ENCODE measurements at regions not wholly inside any gene's neighbourhood (a gene's known extent, or its start where the extent isn't known, plus 50 kb on each side); places are given as distances from the start of the nearest gene placed in this dataset.
"Not testable (repeated sequence)": the region's sequence is repeated elsewhere in the genome, so short reads cannot be mapped to it uniquely, and the experiment has no call there.

DNA sequence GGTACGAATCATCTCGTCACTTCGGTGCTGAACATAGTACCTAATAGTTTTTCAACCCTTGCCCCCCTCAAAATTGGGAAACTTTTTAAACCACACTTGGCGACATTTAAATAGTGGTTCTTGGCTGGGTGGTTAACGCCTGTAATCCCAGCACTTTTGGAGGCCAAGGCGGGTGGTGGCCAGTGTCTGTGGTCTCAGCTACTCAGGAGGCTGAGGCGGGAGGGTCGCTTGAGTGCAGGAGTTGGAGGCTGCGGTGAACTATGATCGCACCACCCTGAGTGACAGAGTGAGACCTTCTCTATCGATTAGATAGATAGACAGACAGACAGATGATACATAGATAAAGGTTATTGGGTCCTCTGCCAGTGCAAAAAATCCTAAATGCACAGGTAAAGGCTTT lies 55.5 kb upstream of the RASAL2 start:
- WGBS, 2 donors: 87% methylated on average over 11 of the region's 11 CpGs
- H3K4me3 ChIP-seq: peak overlapping the region in 9 of 10 donors; percentile 52 to 93 (median 77)
- ATAC-seq: no peak

DNA sequence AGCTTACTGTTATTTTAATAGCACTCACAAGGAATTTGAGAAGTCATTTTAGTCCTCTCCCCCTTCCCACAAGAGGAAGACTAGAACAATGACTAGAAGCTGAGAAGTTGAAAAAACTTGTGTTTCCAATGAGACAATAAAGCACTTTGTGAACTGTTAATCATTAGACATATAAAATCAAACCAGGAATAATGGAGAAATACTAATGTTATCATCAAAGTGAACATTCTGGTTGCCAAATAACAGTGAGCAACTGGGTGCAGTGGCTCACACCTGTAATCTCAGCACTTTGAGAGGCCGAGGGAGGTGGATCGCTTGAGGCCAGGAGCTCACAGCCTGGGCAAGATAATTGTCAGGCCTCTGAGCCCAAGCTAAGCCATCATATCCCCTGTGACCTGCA lies 54.0 kb upstream of the RASAL2 start:
- Histone ChIP-seq H3K4me1 (peaks cover 0 to 30% (median 11%) of the 10 kb centered on the region in 9 donors), H3K9me3 (peaks cover 0 to 14% (median 0%) of the 10 kb centered on the region in 11 donors), H3K36me3 (no peaks in the 10 kb centered on the region), H3K27ac (peak overlapping the region in 2 of 10 donors; percentile 21 to 33), H3K27me3 (no peaks in the 10 kb centered on the region), H3K4me3 (no peak overlapping the region)
- TF ChIP-seq, protein P1, sequence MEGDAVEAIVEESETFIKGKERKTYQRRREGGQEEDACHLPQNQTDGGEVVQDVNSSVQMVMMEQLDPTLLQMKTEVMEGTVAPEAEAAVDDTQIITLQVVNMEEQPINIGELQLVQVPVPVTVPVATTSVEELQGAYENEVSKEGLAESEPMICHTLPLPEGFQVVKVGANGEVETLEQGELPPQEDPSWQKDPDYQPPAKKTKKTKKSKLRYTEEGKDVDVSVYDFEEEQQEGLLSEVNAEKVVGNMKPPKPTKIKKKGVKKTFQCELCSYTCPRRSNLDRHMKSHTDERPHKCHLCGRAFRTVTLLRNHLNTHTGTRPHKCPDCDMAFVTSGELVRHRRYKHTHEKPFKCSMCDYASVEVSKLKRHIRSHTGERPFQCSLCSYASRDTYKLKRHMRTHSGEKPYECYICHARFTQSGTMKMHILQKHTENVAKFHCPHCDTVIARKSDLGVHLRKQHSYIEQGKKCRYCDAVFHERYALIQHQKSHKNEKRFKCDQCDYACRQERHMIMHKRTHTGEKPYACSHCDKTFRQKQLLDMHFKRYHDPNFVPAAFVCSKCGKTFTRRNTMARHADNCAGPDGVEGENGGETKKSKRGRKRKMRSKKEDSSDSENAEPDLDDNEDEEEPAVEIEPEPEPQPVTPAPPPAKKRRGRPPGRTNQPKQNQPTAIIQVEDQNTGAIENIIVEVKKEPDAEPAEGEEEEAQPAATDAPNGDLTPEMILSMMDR (IDR thresholded peaks at IDR 0.05): no peak
- intact Hi-C loops (cut with DNase I): loop anchor here in 8 of 10 donors (2.0 to 10.0 kb wide), 9 partner anchors 13 to 257 kb away; partner anchors contain the start of gene RASAL2 (in 4 of the 8)
- 93 to 98% methylated on average over 2 of the region's 2 CpGs for WGBS, 2 donors
- no peak for DNase-seq
- ATAC-seq: no peak

More for the DNA sequence above, 55.5 kb upstream of the RASAL2 start:
- TF ChIP-seq, protein P1 (IDR thresholded peaks at IDR 0.05): no peak
- Histone ChIP-seq H3K4me1 (peaks cover 0 to 36% (median 19%) of the 10 kb centered on the region in 9 donors), H3K36me3 (peaks cover 0 to 4% (median 0%) of the 10 kb centered on the region in 9 donors), H3K27ac (peak overlapping the region; percentile 35 to 93 (median 88)), H3K9me3 (peaks cover 0 to under 1% (median 0%) of the 10 kb centered on the region in 11 donors), H3K27me3 (no peaks in the 10 kb centered on the region)
- no peak for DNase-seq
- intact Hi-C loops (cut with DNase I): loop anchor here in 8 of 10 donors (2.0 to 10.0 kb wide), 9 partner anchors 14 to 259 kb away; partner anchors contain the start of gene RASAL2 (in 4 of the 8)

DNA sequence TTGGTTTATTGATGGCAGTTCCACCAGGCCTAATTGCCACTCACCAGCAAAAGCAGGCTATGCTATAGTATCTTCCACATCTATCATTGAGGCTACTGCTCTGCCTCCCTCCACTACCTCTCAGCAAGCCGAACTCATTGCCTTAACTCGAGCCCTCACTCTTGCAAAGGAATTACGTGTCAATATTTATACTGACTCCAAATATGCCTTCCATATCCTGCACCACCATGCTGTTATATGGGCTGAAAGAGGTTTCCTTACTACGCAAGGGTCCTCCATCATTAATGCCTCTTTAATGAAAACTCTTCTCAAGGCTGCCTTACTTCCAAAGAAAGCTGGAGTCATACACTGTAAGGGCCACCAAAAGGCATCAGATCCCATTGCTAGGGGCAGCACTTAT lies 50.0 kb upstream of the RASAL2 start:
- Histone ChIP-seq H3K4me1 (peaks cover 0 to 10% (median 0%) of the 10 kb centered on the region in 9 donors), H3K9me3 (peaks cover 0 to 14% (median 0%) of the 10 kb centered on the region in 11 donors)
- DNase-seq; H3K27me3 ChIP-seq; H3K27ac ChIP-seq; H3K4me3 ChIP-seq; intact Hi-C loops (cut with DNase I); H3K36me3 ChIP-seq; ATAC-seq: not testable (repeated sequence)
- 93 to 95% methylated on average over 4 of the region's 4 CpGs for WGBS, 2 donors
